ENCODE measurements at regions not wholly inside any gene's neighbourhood (a gene's known extent, or its start where the extent isn't known, plus 50 kb on each side); places are given as distances from the start of the nearest gene placed in this dataset.
A peak's percentile ranks its signal among the peaks of the same experiment; 100 is the strongest.

- DNase-seq, result no peak
These were observed 95.6 kb upstream of the PHACTR3 start for GRCh38 chr20:59508729-59509128.

GRCh38 chr20:59512651-59513050 is 91.7 kb upstream of the PHACTR3 start:
- DNase-seq, result no peak

GRCh38 chr20:59514554-59514953 is 89.8 kb upstream of the PHACTR3 start:
- DNase-seq, result no peak

- DNase-seq, result peak; percentile 40
These were observed 89.1 kb upstream of the PHACTR3 start for GRCh38 chr20:59515013-59515905.

GRCh38 chr20:59515906-59516209 is 88.5 kb upstream of the PHACTR3 start:
- DNase-seq, result no peak

- DNase-seq, result peak; percentile 45
These were observed 85.2 kb upstream of the PHACTR3 start for GRCh38 chr20:59518881-59519706.

GRCh38 chr20:59519707-59520014 is 84.7 kb upstream of the PHACTR3 start:
- DNase-seq, result no peak

- DNase-seq, result no peak
These were observed 83.5 kb upstream of the PHACTR3 start for GRCh38 chr20:59520814-59521213.

GRCh38 chr20:59525500-59526241 is 78.7 kb upstream of the PHACTR3 start:
- peak; percentile 43 for DNase-seq

GRCh38 chr20:59526242-59527225 is 77.8 kb upstream of the PHACTR3 start:
- DNase-seq, result no peak

- no peak for DNase-seq
These were observed 73.6 kb upstream of the PHACTR3 start for GRCh38 chr20:59530782-59531181.

GRCh38 chr20:59537991-59538390 is 66.3 kb upstream of the PHACTR3 start:
- DNase-seq, result no peak

- DNase-seq, result no peak
These were observed 56.7 kb upstream of the PHACTR3 start for GRCh38 chr20:59547596-59547995.
